A673 (cell line): ENCODE measurements at regions not wholly inside any gene's neighbourhood (a gene's known extent, or its start where the extent isn't known, plus 50 kb on each side); places are given as distances from the start of the nearest gene placed in this dataset.
"Not testable (repeated sequence)": the region's sequence is repeated elsewhere in the genome, so short reads cannot be mapped to it uniquely, and the experiment has no call there.

Source experiments
- BruUV-seq: library from RNA; stranded (reverse); fragments of 400-500 nt; replicated peaks from 2 replicates; lab custom pipeline; 2021; lab: Mats Ljungman, UMichigan
- CTCF ChIA-PET: fragments of 300-600 bp; sonication (Branson Sonifier 250); formaldehyde crosslinking; loops from one replicate; lab custom pipeline; 2022; ENCODE audit warnings: antibody characterized with exemption; lab: Charles Lee
- POLR2A ChIA-PET: fragments of 300-600 bp; sonication (Branson Sonifier 250); formaldehyde crosslinking; loops from one replicate; lab custom pipeline; 2022; ENCODE audit warnings: antibody characterized with exemption; ENCODE audit not compliant: low non-redundant PET; lab: Charles Lee
- DNase-seq: peaks from one replicate; pipeline ENCODE4 v3.0.0-alpha.2; 2015; ENCODE audit warnings: low spot score
- H3K27ac ChIP-seq: fragments of 200-600 bp; sonication (generic); 2 replicates; pipeline ENCODE4 v1.5.1; 2016; ENCODE audit warnings: mixed run types, low read depth, mild to moderate bottlenecking, mixed read lengths, antibody characterized with exemption, low read length; ENCODE audit not compliant: poor library complexity, severe bottlenecking
- H3K27me3 ChIP-seq: fragments of 200-600 bp; sonication (generic); replicated peaks from 2 replicates; pipeline ENCODE4 v1.6.1; 2017; ENCODE audit warnings: mixed run types, low read depth, mild to moderate bottlenecking, mixed read lengths, antibody characterized with exemption, low read length; ENCODE audit not compliant: insufficient read depth, poor library complexity
- H3K36me3 ChIP-seq: fragments of 200-600 bp; sonication (generic); 2 replicates; pipeline ENCODE4 v1.6.1; 2016; ENCODE audit warnings: mixed run types, mild to moderate bottlenecking, mixed read lengths, antibody characterized with exemption, low read length; ENCODE audit not compliant: insufficient read depth, poor library complexity, severe bottlenecking
- H3K4me1 ChIP-seq: fragments of 200-600 bp; sonication (generic); 2 replicates; pipeline ENCODE4 v1.6.1; 2017; ENCODE audit warnings: mixed run types, mild to moderate bottlenecking, mixed read lengths, antibody characterized with exemption, low read length; ENCODE audit not compliant: insufficient read depth, poor library complexity, severe bottlenecking
- H3K4me3 ChIP-seq: fragments of 200-600 bp; sonication (generic); 2 replicates; pipeline ENCODE4 v1.5.1; 2016; ENCODE audit warnings: low read depth, mixed run types, mild to moderate bottlenecking, mixed read lengths, low read length; ENCODE audit not compliant: poor library complexity, severe bottlenecking
- H3K9me3 ChIP-seq: fragments of 200-600 bp; sonication (generic); 2 replicates; pipeline ENCODE4 v1.6.1; 2016; ENCODE audit warnings: mixed run types, low read depth, mild to moderate bottlenecking, mixed read lengths, antibody characterized with exemption, low read length; ENCODE audit not compliant: poor library complexity, severe bottlenecking
- EZH2 ChIP-seq: fragments of 200-600 bp; sonication (generic); IDR thresholded peaks from 2 replicates; pipeline ENCODE4 v1.6.1; 2017; ENCODE audit warnings: borderline replicate concordance, low read depth, mild to moderate bottlenecking, mixed read lengths, antibody characterized with exemption, low read length; ENCODE audit not compliant: poor library complexity, severe bottlenecking
- intact Hi-C: fragments of 100-400 bp; cut with micrococcal nuclease; formaldehyde crosslinking; loops from one replicate; pipeline ENCODE4 v1.10.0; 2022; ENCODE audit not compliant: unreplicated experiment
- TF ChIP-seq, protein P1 (sequence below): fragments of 300-800, 200-600 bp; sonication (generic); conservative IDR thresholded peaks from 2 replicates; pipeline ENCODE4 v1.5.1; 2017; ENCODE audit warnings: low read depth, mild to moderate bottlenecking, antibody characterized with exemption, low read length, moderate library complexity, mixed read lengths

DNA sequence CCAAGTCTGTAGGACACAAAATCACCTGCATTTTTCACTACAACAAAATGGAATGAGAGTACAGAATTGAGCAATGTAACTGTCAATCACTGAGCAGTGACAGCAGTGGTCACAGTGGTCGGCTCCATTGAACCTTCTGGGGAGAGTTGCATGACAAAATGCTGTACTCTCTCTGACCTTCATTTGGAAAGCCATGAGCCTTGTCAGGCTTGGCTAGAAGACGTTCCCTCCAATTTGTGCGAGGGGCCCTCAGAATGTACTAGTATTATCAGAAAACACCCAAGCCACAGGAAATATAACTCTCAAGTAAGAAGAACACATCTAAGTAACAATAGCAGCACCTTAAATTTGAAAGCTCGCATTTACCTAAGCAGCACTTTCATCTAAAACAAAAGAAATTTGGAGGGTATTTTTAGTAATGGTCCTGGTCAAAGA, 425.6 kb upstream of the MEF2C start:
- Histone ChIP-seq H3K27ac (no peak overlapping the region), H3K9me3 (no peaks in the 10 kb centered on the region), H3K27me3 (no peaks in the 10 kb centered on the region), H3K4me1 (no peaks in the 10 kb centered on the region), H3K36me3 (no peaks in the 10 kb centered on the region), H3K4me3 (no peak overlapping the region)
- POLR2A ChIA-PET, result no interaction called here
- CTCF ChIA-PET, result no interaction called here
- no TSS peak for BruUV-seq
- TF ChIP-seq, protein P1, sequence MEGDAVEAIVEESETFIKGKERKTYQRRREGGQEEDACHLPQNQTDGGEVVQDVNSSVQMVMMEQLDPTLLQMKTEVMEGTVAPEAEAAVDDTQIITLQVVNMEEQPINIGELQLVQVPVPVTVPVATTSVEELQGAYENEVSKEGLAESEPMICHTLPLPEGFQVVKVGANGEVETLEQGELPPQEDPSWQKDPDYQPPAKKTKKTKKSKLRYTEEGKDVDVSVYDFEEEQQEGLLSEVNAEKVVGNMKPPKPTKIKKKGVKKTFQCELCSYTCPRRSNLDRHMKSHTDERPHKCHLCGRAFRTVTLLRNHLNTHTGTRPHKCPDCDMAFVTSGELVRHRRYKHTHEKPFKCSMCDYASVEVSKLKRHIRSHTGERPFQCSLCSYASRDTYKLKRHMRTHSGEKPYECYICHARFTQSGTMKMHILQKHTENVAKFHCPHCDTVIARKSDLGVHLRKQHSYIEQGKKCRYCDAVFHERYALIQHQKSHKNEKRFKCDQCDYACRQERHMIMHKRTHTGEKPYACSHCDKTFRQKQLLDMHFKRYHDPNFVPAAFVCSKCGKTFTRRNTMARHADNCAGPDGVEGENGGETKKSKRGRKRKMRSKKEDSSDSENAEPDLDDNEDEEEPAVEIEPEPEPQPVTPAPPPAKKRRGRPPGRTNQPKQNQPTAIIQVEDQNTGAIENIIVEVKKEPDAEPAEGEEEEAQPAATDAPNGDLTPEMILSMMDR, result no peak
- TF ChIP-seq EZH2, result no peak
- intact Hi-C loops, result no loop called here
- DNase-seq, result no peak

DNA sequence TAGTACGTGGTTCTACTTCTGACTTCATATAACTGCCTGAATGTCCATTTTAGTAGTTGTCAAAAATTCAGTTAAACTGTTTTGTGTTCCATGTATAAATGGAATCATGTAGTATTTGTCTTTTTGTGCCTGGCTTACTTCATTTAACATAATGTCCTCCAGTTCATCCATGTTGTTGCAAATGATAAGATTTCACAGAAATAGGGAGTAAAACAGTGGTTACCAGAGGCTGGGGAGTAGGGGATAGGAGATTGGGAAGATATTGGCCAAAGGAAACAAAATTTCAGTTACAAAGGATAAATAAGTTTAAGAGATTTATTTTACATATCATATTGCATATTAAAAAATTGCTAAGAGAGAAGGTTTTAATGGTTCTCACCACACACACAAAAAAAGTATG, 425.0 kb upstream of the MEF2C start:
- TF ChIP-seq, protein P1, result no peak
- TF ChIP-seq EZH2, result no peak
- intact Hi-C loops, result no loop called here
- ChIA-PET CTCF (no interaction called here), POLR2A (no interaction called here)
- BruUV-seq, result no TSS peak
- Histone ChIP-seq H3K27ac (no peak overlapping the region), H3K4me1 (no peaks in the 10 kb centered on the region), H3K27me3 (no peaks in the 10 kb centered on the region), H3K36me3 (no peaks in the 10 kb centered on the region), H3K4me3 (no peak overlapping the region), H3K9me3 (no peaks in the 10 kb centered on the region)
- no peak for DNase-seq

DNA sequence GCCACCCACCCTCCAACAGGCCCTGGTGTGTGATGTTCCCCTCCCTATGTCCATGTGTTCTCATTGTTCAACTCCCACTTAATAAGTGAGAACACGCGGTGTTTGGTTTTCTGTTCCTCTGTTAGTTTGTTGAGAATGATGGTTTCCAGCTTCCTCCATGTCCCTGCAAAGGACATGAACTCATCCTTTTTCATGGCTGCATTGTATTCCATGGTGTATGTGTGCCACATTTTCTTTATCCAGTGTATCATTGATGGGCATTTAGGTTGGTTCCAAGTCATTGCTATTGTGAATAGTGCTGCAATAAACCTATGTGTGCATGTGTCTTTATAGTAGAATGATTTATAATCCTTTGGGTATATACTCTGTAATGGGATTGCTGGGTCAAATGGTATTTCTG, 424.2 kb upstream of the MEF2C start:
- intact Hi-C loops, H3K27me3 ChIP-seq, H3K4me1 ChIP-seq, H3K36me3 ChIP-seq, POLR2A ChIA-PET, H3K27ac ChIP-seq, H3K9me3 ChIP-seq, BruUV-seq, DNase-seq, CTCF ChIA-PET, H3K4me3 ChIP-seq: not testable (repeated sequence)

DNA sequence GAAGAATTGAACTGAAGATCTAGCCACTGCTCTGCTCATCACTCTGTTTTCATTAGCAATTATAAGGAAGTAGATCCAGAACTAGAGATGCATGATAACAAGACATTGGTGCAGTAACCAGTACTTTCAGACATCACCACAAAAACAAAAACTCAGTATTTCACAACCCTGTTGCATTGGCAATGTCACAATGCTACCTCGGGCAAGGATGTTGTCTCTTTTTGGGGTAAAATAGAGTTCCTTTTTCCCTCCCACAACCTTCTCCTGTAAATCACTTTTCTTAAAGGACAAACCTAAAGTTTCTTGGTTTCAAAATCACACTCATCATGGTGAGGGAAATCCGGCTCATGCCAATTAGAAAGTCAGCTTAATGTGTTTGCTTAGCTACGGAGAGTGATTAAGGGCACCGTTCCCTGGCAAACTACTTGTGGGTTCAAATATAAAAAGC, 420.1 kb upstream of the MEF2C start:
- Histone ChIP-seq H3K36me3 (no peaks in the 10 kb centered on the region), H3K27me3 (no peaks in the 10 kb centered on the region), H3K4me1 (no peaks in the 10 kb centered on the region), H3K4me3 (no peak overlapping the region), H3K27ac (no peak overlapping the region), H3K9me3 (no peaks in the 10 kb centered on the region)
- TF ChIP-seq, protein P1, result no peak
- TF ChIP-seq EZH2, result no peak
- intact Hi-C loops, result no loop called here
- CTCF ChIA-PET, result no interaction called here
- POLR2A ChIA-PET, result no interaction called here
- no peak for DNase-seq
- BruUV-seq, result no TSS peak
